Activated CD8-positive, alpha-beta memory T cell treated with anti-CD3 and anti-CD28 coated beads for 24 hours (primary cell): ENCODE measurements at regions not wholly inside any gene's neighbourhood (a gene's known extent, or its start where the extent isn't known, plus 50 kb on each side); places are given as distances from the start of the nearest gene placed in this dataset.

ENCODE experiments used
- DNase-seq: peaks from one replicate; pipeline ENCODE4 v3.0.0-alpha.2; 2020

GRCh38 chr21:43331962-43332828, 94.7 kb downstream of the SIK1 start:
- DNase-seq = no peak

GRCh38 chr21:43331111-43331961, 95.6 kb downstream of the SIK1 start:
- no peak for DNase-seq

- no peak for DNase-seq
Measured at GRCh38 chr21:43330306-43330881, 96.5 kb downstream of the SIK1 start.

GRCh38 chr21:43329711-43330269, 97.1 kb downstream of the SIK1 start:
- DNase-seq = no peak

- no peak for DNase-seq
Measured at GRCh38 chr21:43328958-43329691, 97.8 kb downstream of the SIK1 start.

- DNase-seq = no peak
Measured at GRCh38 chr21:43328185-43328957, 98.6 kb downstream of the SIK1 start.

- DNase-seq = no peak
Measured at GRCh38 chr21:43325968-43326715, 100.8 kb downstream of the SIK1 start.

- DNase-seq = no peak
Measured at GRCh38 chr21:43325036-43325435, 101.9 kb downstream of the SIK1 start.

- DNase-seq = no peak
Measured at GRCh38 chr21:43324596-43324995, 102.3 kb downstream of the SIK1 start.

GRCh38 chr21:43323244-43324005, 103.5 kb downstream of the SIK1 start:
- DNase-seq = no peak

- no peak for DNase-seq
Measured at GRCh38 chr21:43322805-43323204, 104.1 kb downstream of the SIK1 start.

- DNase-seq = no peak
Measured at GRCh38 chr21:43322311-43322710, 104.6 kb downstream of the SIK1 start.

- no peak for DNase-seq
Measured at GRCh38 chr21:43321611-43322010, 105.3 kb downstream of the SIK1 start.

GRCh38 chr21:43321111-43321510, 105.8 kb downstream of the SIK1 start:
- no peak for DNase-seq

- DNase-seq = no peak
Measured at GRCh38 chr21:43320526-43320925, 106.4 kb downstream of the SIK1 start.

- no peak for DNase-seq
Measured at GRCh38 chr21:43318841-43319781, 107.8 kb downstream of the SIK1 start.

- DNase-seq = no peak
Measured at GRCh38 chr21:43318368-43318767, 108.6 kb downstream of the SIK1 start.

GRCh38 chr21:43317959-43318358, 109.0 kb downstream of the SIK1 start:
- DNase-seq = no peak

- no peak for DNase-seq
Measured at GRCh38 chr21:43317254-43317748, 109.6 kb downstream of the SIK1 start.
